Esophagus mucosa (tissue), 1 donor: ENCODE measurements at regions not wholly inside any gene's neighbourhood (a gene's known extent, or its start where the extent isn't known, plus 50 kb on each side); places are given as distances from the start of the nearest gene placed in this dataset.

Experiments
- ATAC-seq: fragments of 200-7000 bp; cut with Tn5 transposase; one replicate; pipeline ENCODE4 v1.9.1; 2020
- donor health status: DM: yes; HTN: yes; CAD: no.

- ATAC-seq = no peak
Observed at GRCh38 chr18:24941174-24941951, 410.6 kb downstream of the ZNF521 start.

GRCh38 chr18:24942144-24942543 is 409.8 kb downstream of the ZNF521 start:
- no peak for ATAC-seq

- ATAC-seq = no peak
Observed at GRCh38 chr18:24947521-24948305, 404.3 kb downstream of the ZNF521 start.

GRCh38 chr18:24949908-24950307 is 402.1 kb downstream of the ZNF521 start:
- no peak for ATAC-seq

- no peak for ATAC-seq
Observed at GRCh38 chr18:24954341-24954740, 397.6 kb downstream of the ZNF521 start.

GRCh38 chr18:24958001-24958400 is 394.0 kb downstream of the ZNF521 start:
- no peak for ATAC-seq

- no peak for ATAC-seq
Observed at GRCh38 chr18:24959051-24959476, 392.9 kb downstream of the ZNF521 start.

- peak; percentile 60 for ATAC-seq
Observed at GRCh38 chr18:24964216-24964615, 387.8 kb downstream of the ZNF521 start.

GRCh38 chr18:24968238-24968775 is 383.7 kb downstream of the ZNF521 start:
- no peak for ATAC-seq

- ATAC-seq = no peak
Observed at GRCh38 chr18:24972577-24972976, 379.4 kb downstream of the ZNF521 start.

- ATAC-seq = no peak
Observed at GRCh38 chr18:24974431-24974830, 377.5 kb downstream of the ZNF521 start.

- ATAC-seq = no peak
Observed at GRCh38 chr18:24975496-24976372, 376.2 kb downstream of the ZNF521 start.

- ATAC-seq = no peak
Observed at GRCh38 chr18:24976502-24976901, 375.5 kb downstream of the ZNF521 start.

GRCh38 chr18:24979235-24979634 is 372.7 kb downstream of the ZNF521 start:
- no peak for ATAC-seq

GRCh38 chr18:24982831-24983230 is 369.1 kb downstream of the ZNF521 start:
- no peak for ATAC-seq

- ATAC-seq = no peak
Observed at GRCh38 chr18:24983566-24984139, 368.3 kb downstream of the ZNF521 start.

- no peak for ATAC-seq
Observed at GRCh38 chr18:24985586-24985985, 366.4 kb downstream of the ZNF521 start.

GRCh38 chr18:24986666-24987302 is 365.2 kb downstream of the ZNF521 start:
- ATAC-seq = no peak

GRCh38 chr18:24987303-24988252 is 364.4 kb downstream of the ZNF521 start:
- no peak for ATAC-seq

GRCh38 chr18:24988253-24988840 is 363.6 kb downstream of the ZNF521 start:
- no peak for ATAC-seq
